ENCODE measurements at regions not wholly inside any gene's neighbourhood (a gene's known extent, or its start where the extent isn't known, plus 50 kb on each side); places are given as distances from the start of the nearest gene placed in this dataset.

GRCh38 chr9:110114859-110115201 lies 93.1 kb downstream of the C9orf152 start:
- no peak for TF ChIP-seq CTCF (IDR thresholded peaks at IDR 0.05)
- no peak for TF ChIP-seq POLR2AphosphoS5 (IDR thresholded peaks at IDR 0.05)
- no peak for TF ChIP-seq POLR2A (IDR thresholded peaks at IDR 0.05)
